ENCODE measurements at regions not wholly inside any gene's neighbourhood (a gene's known extent, or its start where the extent isn't known, plus 50 kb on each side); places are given as distances from the start of the nearest gene placed in this dataset.

GRCh38 chr3:159453036-159453435 is 535.6 kb upstream of the IL12A start:
- TF ChIP-seq ZNF565 (CRISPR knock-in tag; conservative IDR thresholded peaks at IDR 0.05; ENCODE audit: low read depth), result no peak
- no peak for TF ChIP-seq PATZ1 (CRISPR knock-in tag; IDR thresholded peaks at IDR 0.05; ENCODE audit: borderline replicate concordance)
- TF ChIP-seq TOX (CRISPR knock-in tag; IDR thresholded peaks at IDR 0.05; ENCODE audit: borderline replicate concordance), result no peak
- TF ChIP-seq PPARA (CRISPR knock-in tag; IDR thresholded peaks at IDR 0.05; ENCODE audit: borderline replicate concordance), result no peak
- no peak for TF ChIP-seq CREB5 (CRISPR knock-in tag; IDR thresholded peaks at IDR 0.05; ENCODE audit: low read depth)
- TF ChIP-seq TSHZ2 (CRISPR knock-in tag; IDR thresholded peaks at IDR 0.05), result no peak
- no peak for TF ChIP-seq ZC3H10 (CRISPR knock-in tag; IDR thresholded peaks at IDR 0.05)
- no peak for TF ChIP-seq GLIS3 (CRISPR knock-in tag; IDR thresholded peaks at IDR 0.05)

Measured in SK-N-SH treated with all-trans-retinoic acid at 6 μM for 48 hours (cell line).